ENCODE measurements at regions not wholly inside any gene's neighbourhood (a gene's known extent, or its start where the extent isn't known, plus 50 kb on each side); places are given as distances from the start of the nearest gene placed in this dataset.
"Not testable (repeated sequence)": the region's sequence is repeated elsewhere in the genome, so short reads cannot be mapped to it uniquely, and the experiment has no call there.

GRCh38 chr14:84894254-84894653 lies 635.7 kb upstream of the FLRT2 start:
- no peak for DNase-seq (ENCODE audit: low spot score)

GRCh38 chr14:84922370-84922769 lies 607.6 kb upstream of the FLRT2 start:
- no peak for DNase-seq (ENCODE audit: low spot score)

- DNase-seq (ENCODE audit: low spot score), result no peak
Measured at GRCh38 chr14:84926656-84927055, 603.3 kb upstream of the FLRT2 start.

- DNase-seq (ENCODE audit: low spot score), result no peak
Measured at GRCh38 chr14:84927096-84927827, 602.7 kb upstream of the FLRT2 start.

GRCh38 chr14:84929086-84929485 lies 600.9 kb upstream of the FLRT2 start:
- no peak for DNase-seq (ENCODE audit: low spot score)

- DNase-seq (ENCODE audit: low spot score), result no peak
Measured at GRCh38 chr14:84929834-84930233, 600.1 kb upstream of the FLRT2 start.

GRCh38 chr14:84937016-84937415 lies 592.9 kb upstream of the FLRT2 start:
- no peak for DNase-seq (ENCODE audit: low spot score)

GRCh38 chr14:84937449-84937848 lies 592.5 kb upstream of the FLRT2 start:
- DNase-seq (ENCODE audit: low spot score), result no peak

- DNase-seq (ENCODE audit: low spot score), result not testable (repeated sequence)
Measured at GRCh38 chr14:84944901-84945300, 585.0 kb upstream of the FLRT2 start.

GRCh38 chr14:84959851-84960520 lies 570.0 kb upstream of the FLRT2 start:
- DNase-seq (ENCODE audit: low spot score), result no peak

- DNase-seq (ENCODE audit: low spot score), result no peak
Measured at GRCh38 chr14:84961637-84962036, 568.3 kb upstream of the FLRT2 start.

GRCh38 chr14:84963518-84963917 lies 566.4 kb upstream of the FLRT2 start:
- no peak for DNase-seq (ENCODE audit: low spot score)

- no peak for DNase-seq (ENCODE audit: low spot score)
Measured at GRCh38 chr14:84965279-84965678, 564.7 kb upstream of the FLRT2 start.

GRCh38 chr14:84969501-84969900 lies 560.4 kb upstream of the FLRT2 start:
- no peak for DNase-seq (ENCODE audit: low spot score)

GRCh38 chr14:84975241-84975902 lies 554.6 kb upstream of the FLRT2 start:
- DNase-seq (ENCODE audit: low spot score), result no peak

- DNase-seq (ENCODE audit: low spot score), result no peak
Measured at GRCh38 chr14:84976805-84977204, 553.1 kb upstream of the FLRT2 start.

GRCh38 chr14:84987042-84987441 lies 542.9 kb upstream of the FLRT2 start:
- no peak for DNase-seq (ENCODE audit: low spot score)

- no peak for DNase-seq (ENCODE audit: low spot score)
Measured at GRCh38 chr14:84988357-84988756, 541.6 kb upstream of the FLRT2 start.

GRCh38 chr14:84991021-84991420 lies 538.9 kb upstream of the FLRT2 start:
- DNase-seq (ENCODE audit: low spot score), result no peak

GRCh38 chr14:84998216-84998615 lies 531.7 kb upstream of the FLRT2 start:
- DNase-seq (ENCODE audit: low spot score), result no peak

GRCh38 chr14:85002846-85003245 lies 527.1 kb upstream of the FLRT2 start:
- no peak for DNase-seq (ENCODE audit: low spot score)

- DNase-seq (ENCODE audit: low spot score), result no peak
Measured at GRCh38 chr14:85003805-85004204, 526.1 kb upstream of the FLRT2 start.

GRCh38 chr14:85009506-85009905 lies 520.4 kb upstream of the FLRT2 start:
- no peak for DNase-seq (ENCODE audit: low spot score)
